ENCODE measurements at regions not wholly inside any gene's neighbourhood (a gene's known extent, or its start where the extent isn't known, plus 50 kb on each side); places are given as distances from the start of the nearest gene placed in this dataset.

GRCh38 chr7:93779115-93779514 is 111.4 kb downstream of the TFPI2 start:
- H3K9me3 Mint-ChIP-seq = no peaks in the 10 kb centered on the region
- H3K4me1 Mint-ChIP-seq (ENCODE audit: low read depth) = no peaks in the 10 kb centered on the region
- H3K27ac Mint-ChIP-seq = no peak overlapping the region
- no peak overlapping the region for H3K4me3 Mint-ChIP-seq
- H3K27me3 Mint-ChIP-seq = no peaks in the 10 kb centered on the region
- intact Hi-C loops (cut with micrococcal nuclease) = no loop called here
- no peaks in the 10 kb centered on the region for H3K36me3 Mint-ChIP-seq (ENCODE audit: low read depth)

- Mint-ChIP-seq H3K9me3 (no peaks in the 10 kb centered on the region), H3K27me3 (no peaks in the 10 kb centered on the region), H3K27ac (no peak overlapping the region), H3K36me3 (ENCODE audit: low read depth) (no peaks in the 10 kb centered on the region), H3K4me1 (ENCODE audit: low read depth) (no peaks in the 10 kb centered on the region), H3K4me3 (no peak overlapping the region)
- intact Hi-C loops (cut with micrococcal nuclease) = no loop called here
These were observed 112.2 kb downstream of the TFPI2 start for GRCh38 chr7:93778384-93778783.

- Mint-ChIP-seq H3K36me3 (ENCODE audit: low read depth) (no peaks in the 10 kb centered on the region), H3K27me3 (no peaks in the 10 kb centered on the region), H3K27ac (no peak overlapping the region), H3K9me3 (peaks cover 6% of the 10 kb centered on the region), H3K4me1 (ENCODE audit: low read depth) (no peaks in the 10 kb centered on the region), H3K4me3 (no peak overlapping the region)
- intact Hi-C loops (cut with micrococcal nuclease) = no loop called here
These were observed 117.1 kb downstream of the TFPI2 start for GRCh38 chr7:93773446-93773845.

- no peaks in the 10 kb centered on the region for H3K4me1 Mint-ChIP-seq (ENCODE audit: low read depth)
- H3K4me3 Mint-ChIP-seq = no peak overlapping the region
- no peaks in the 10 kb centered on the region for H3K36me3 Mint-ChIP-seq (ENCODE audit: low read depth)
- no peaks in the 10 kb centered on the region for H3K27me3 Mint-ChIP-seq
- H3K27ac Mint-ChIP-seq = no peak overlapping the region
- intact Hi-C loops (cut with micrococcal nuclease) = no loop called here
- H3K9me3 Mint-ChIP-seq = peaks cover 6% of the 10 kb centered on the region
These were observed 125.1 kb downstream of the TFPI2 start for GRCh38 chr7:93765475-93765874.

GRCh38 chr7:93758631-93759030 is 131.9 kb downstream of the TFPI2 start:
- H3K9me3 Mint-ChIP-seq = no peaks in the 10 kb centered on the region
- no peaks in the 10 kb centered on the region for H3K27me3 Mint-ChIP-seq
- intact Hi-C loops (cut with micrococcal nuclease) = loop anchor here (2.0 kb wide), 1 partner anchor 68 kb away; no protein-coding TSS in a partner anchor
- no peak overlapping the region for H3K4me3 Mint-ChIP-seq
- no peaks in the 10 kb centered on the region for H3K36me3 Mint-ChIP-seq (ENCODE audit: low read depth)
- no peaks in the 10 kb centered on the region for H3K4me1 Mint-ChIP-seq (ENCODE audit: low read depth)
- no peak overlapping the region for H3K27ac Mint-ChIP-seq

GRCh38 chr7:93757426-93757825 is 133.1 kb downstream of the TFPI2 start:
- H3K4me3 Mint-ChIP-seq = no peak overlapping the region
- H3K27ac Mint-ChIP-seq = no peak overlapping the region
- no peaks in the 10 kb centered on the region for H3K4me1 Mint-ChIP-seq (ENCODE audit: low read depth)
- no peaks in the 10 kb centered on the region for H3K9me3 Mint-ChIP-seq
- intact Hi-C loops (cut with micrococcal nuclease) = no loop called here
- H3K27me3 Mint-ChIP-seq = no peaks in the 10 kb centered on the region
- H3K36me3 Mint-ChIP-seq (ENCODE audit: low read depth) = no peaks in the 10 kb centered on the region

- Mint-ChIP-seq H3K36me3 (ENCODE audit: low read depth) (no peaks in the 10 kb centered on the region), H3K27ac (no peak overlapping the region), H3K9me3 (no peaks in the 10 kb centered on the region), H3K4me3 (no peak overlapping the region), H3K27me3 (no peaks in the 10 kb centered on the region), H3K4me1 (ENCODE audit: low read depth) (no peaks in the 10 kb centered on the region)
- intact Hi-C loops (cut with micrococcal nuclease) = no loop called here
These were observed 133.7 kb downstream of the TFPI2 start for GRCh38 chr7:93756890-93757289.

- intact Hi-C loops (cut with micrococcal nuclease) = no loop called here
- Mint-ChIP-seq H3K36me3 (ENCODE audit: low read depth) (no peaks in the 10 kb centered on the region), H3K27me3 (no peaks in the 10 kb centered on the region), H3K4me3 (no peak overlapping the region), H3K27ac (no peak overlapping the region), H3K9me3 (no peaks in the 10 kb centered on the region), H3K4me1 (ENCODE audit: low read depth) (no peaks in the 10 kb centered on the region)
These were observed 139.1 kb downstream of the TFPI2 start for GRCh38 chr7:93751421-93751820.

GRCh38 chr7:93750986-93751385 is 139.6 kb downstream of the TFPI2 start:
- intact Hi-C loops (cut with micrococcal nuclease) = no loop called here
- Mint-ChIP-seq H3K27me3 (no peaks in the 10 kb centered on the region), H3K36me3 (ENCODE audit: low read depth) (no peaks in the 10 kb centered on the region), H3K27ac (no peak overlapping the region), H3K9me3 (no peaks in the 10 kb centered on the region), H3K4me3 (no peak overlapping the region), H3K4me1 (ENCODE audit: low read depth) (no peaks in the 10 kb centered on the region)

- Mint-ChIP-seq H3K4me3 (no peak overlapping the region), H3K9me3 (peaks cover 9% of the 10 kb centered on the region), H3K36me3 (ENCODE audit: low read depth) (no peaks in the 10 kb centered on the region), H3K27me3 (no peaks in the 10 kb centered on the region), H3K27ac (no peak overlapping the region), H3K4me1 (ENCODE audit: low read depth) (no peaks in the 10 kb centered on the region)
- intact Hi-C loops (cut with micrococcal nuclease) = no loop called here
These were observed 143.5 kb downstream of the TFPI2 start for GRCh38 chr7:93747019-93747418.

GRCh38 chr7:93739424-93739823 is 151.1 kb downstream of the TFPI2 start:
- intact Hi-C loops (cut with micrococcal nuclease) = no loop called here
- H3K36me3 Mint-ChIP-seq (ENCODE audit: low read depth) = no peaks in the 10 kb centered on the region
- no peak overlapping the region for H3K4me3 Mint-ChIP-seq
- no peaks in the 10 kb centered on the region for H3K4me1 Mint-ChIP-seq (ENCODE audit: low read depth)
- no peak overlapping the region for H3K27ac Mint-ChIP-seq
- H3K9me3 Mint-ChIP-seq = peaks cover 9% of the 10 kb centered on the region
- H3K27me3 Mint-ChIP-seq = no peaks in the 10 kb centered on the region

GRCh38 chr7:93737953-93738352 is 152.6 kb downstream of the TFPI2 start:
- Mint-ChIP-seq H3K36me3 (ENCODE audit: low read depth) (no peaks in the 10 kb centered on the region), H3K9me3 (no peaks in the 10 kb centered on the region), H3K27me3 (no peaks in the 10 kb centered on the region), H3K27ac (no peak overlapping the region), H3K4me1 (ENCODE audit: low read depth) (no peaks in the 10 kb centered on the region), H3K4me3 (no peak overlapping the region)
- intact Hi-C loops (cut with micrococcal nuclease) = no loop called here

GRCh38 chr7:93736668-93737369 is 153.7 kb downstream of the TFPI2 start:
- Mint-ChIP-seq H3K27me3 (no peaks in the 10 kb centered on the region), H3K4me1 (ENCODE audit: low read depth) (no peaks in the 10 kb centered on the region), H3K9me3 (no peaks in the 10 kb centered on the region), H3K4me3 (no peak overlapping the region), H3K36me3 (ENCODE audit: low read depth) (no peaks in the 10 kb centered on the region), H3K27ac (no peak overlapping the region)
- intact Hi-C loops (cut with micrococcal nuclease) = no loop called here

- Mint-ChIP-seq H3K27ac (no peak overlapping the region), H3K4me3 (no peak overlapping the region), H3K27me3 (no peaks in the 10 kb centered on the region), H3K36me3 (ENCODE audit: low read depth) (no peaks in the 10 kb centered on the region), H3K4me1 (ENCODE audit: low read depth) (no peaks in the 10 kb centered on the region), H3K9me3 (no peaks in the 10 kb centered on the region)
- intact Hi-C loops (cut with micrococcal nuclease) = no loop called here
These were observed 153.8 kb upstream of the CALCR start for GRCh38 chr7:93728292-93728691.

- H3K27me3 Mint-ChIP-seq = no peaks in the 10 kb centered on the region
- H3K4me3 Mint-ChIP-seq = no peak overlapping the region
- no peak overlapping the region for H3K27ac Mint-ChIP-seq
- H3K4me1 Mint-ChIP-seq (ENCODE audit: low read depth) = no peaks in the 10 kb centered on the region
- H3K9me3 Mint-ChIP-seq = no peaks in the 10 kb centered on the region
- intact Hi-C loops (cut with micrococcal nuclease) = no loop called here
- no peaks in the 10 kb centered on the region for H3K36me3 Mint-ChIP-seq (ENCODE audit: low read depth)
These were observed 151.4 kb upstream of the CALCR start for GRCh38 chr7:93725954-93726353.
